GM19452 (cell line): ENCODE measurements at regions not wholly inside any gene's neighbourhood (a gene's known extent, or its start where the extent isn't known, plus 50 kb on each side); places are given as distances from the start of the nearest gene placed in this dataset.

Experiments used
- ATAC-seq: cut with Tn5 transposase; IDR thresholded peaks from one replicate; pipeline ENCODE4 v1.9.1; 2021; ENCODE audit not compliant: unreplicated experiment

- no peak for ATAC-seq
Measured at GRCh38 chr2:3071685-3072263, 305.8 kb downstream of the EIPR1 start.

- ATAC-seq = no peak
Measured at GRCh38 chr2:3066831-3067230, 310.8 kb downstream of the EIPR1 start.

GRCh38 chr2:3065928-3066327 lies 311.7 kb downstream of the EIPR1 start:
- no peak for ATAC-seq

- ATAC-seq = no peak
Measured at GRCh38 chr2:3062476-3063260, 314.9 kb downstream of the EIPR1 start.

- ATAC-seq = no peak
Measured at GRCh38 chr2:3060049-3060448, 317.6 kb downstream of the EIPR1 start.

GRCh38 chr2:3059141-3059925 lies 318.3 kb downstream of the EIPR1 start:
- ATAC-seq = no peak

GRCh38 chr2:3054066-3054465 lies 323.6 kb downstream of the EIPR1 start:
- no peak for ATAC-seq

- ATAC-seq = no peak
Measured at GRCh38 chr2:3051266-3051665, 326.4 kb downstream of the EIPR1 start.

- ATAC-seq = no peak
Measured at GRCh38 chr2:3046170-3046865, 331.3 kb downstream of the EIPR1 start.

GRCh38 chr2:3045318-3045921 lies 332.2 kb downstream of the EIPR1 start:
- no peak for ATAC-seq

- no peak for ATAC-seq
Measured at GRCh38 chr2:3044587-3045317, 332.9 kb downstream of the EIPR1 start.

- no peak for ATAC-seq
Measured at GRCh38 chr2:3043726-3044125, 333.9 kb downstream of the EIPR1 start.

- no peak for ATAC-seq
Measured at GRCh38 chr2:3042601-3043585, 334.7 kb downstream of the EIPR1 start.

GRCh38 chr2:3041841-3042600 lies 335.6 kb downstream of the EIPR1 start:
- no peak for ATAC-seq

- no peak for ATAC-seq
Measured at GRCh38 chr2:3041246-3041645, 336.4 kb downstream of the EIPR1 start.

GRCh38 chr2:3040496-3041140 lies 337.0 kb downstream of the EIPR1 start:
- ATAC-seq = no peak

GRCh38 chr2:3040066-3040428 lies 337.6 kb downstream of the EIPR1 start:
- no peak for ATAC-seq
